Mesenchymal stem cell (in vitro differentiated cells and primary cell): ENCODE measurements at regions not wholly inside any gene's neighbourhood (a gene's known extent, or its start where the extent isn't known, plus 50 kb on each side); places are given as distances from the start of the nearest gene placed in this dataset.

ENCODE experiments used
- DNase-seq: peaks from one replicate; pipeline ENCODE4 v3.0.0-alpha.2; 2013
- H2AFZ ChIP-seq: one replicate; pipeline ENCODE4 v1.6.1; 2013; ENCODE audit warnings: low read depth, mild to moderate bottlenecking, control low read depth, inconsistent platforms, low read length, moderate library complexity
- H2AK5ac ChIP-seq: 2 replicates; pipeline ENCODE4 v1.6.1; 2013; ENCODE audit warnings: low read length, moderate library complexity, mild to moderate bottlenecking, inconsistent platforms; ENCODE audit not compliant: severe bottlenecking
- H2BK120ac ChIP-seq: one replicate; pipeline ENCODE4 v1.6.1; 2013; ENCODE audit warnings: low read depth, mild to moderate bottlenecking, inconsistent platforms, low read length, moderate library complexity
- H2BK12ac ChIP-seq, 2 experiments: one replicate each; pipeline ENCODE4 v1.6.1; 2013; ENCODE audit warnings: inconsistent platforms in 2 of 2, low read length in 2 of 2, mild to moderate bottlenecking in 2 of 2, moderate library complexity in 2 of 2, control low read depth in 1 of 2
- H2BK15ac ChIP-seq: one replicate; pipeline ENCODE4 v1.6.1; 2013; ENCODE audit warnings: mild to moderate bottlenecking, low read depth, inconsistent platforms; ENCODE audit not compliant: poor library complexity, severe bottlenecking
- H2BK5ac ChIP-seq: 2 replicates; pipeline ENCODE4 v1.6.1; 2013; ENCODE audit warnings: low read depth, mild to moderate bottlenecking, low read length, control low read depth, inconsistent platforms; ENCODE audit not compliant: poor library complexity, severe bottlenecking
- H3K14ac ChIP-seq, 2 experiments: one replicate each; pipeline ENCODE4 v1.6.1; 2013; ENCODE audit warnings: inconsistent platforms in 2 of 2, low read length in 2 of 2, control low read depth in 1 of 2, mild to moderate bottlenecking in 1 of 2, moderate library complexity in 1 of 2
- H3K18ac ChIP-seq, 2 experiments: one replicate each; pipeline ENCODE4 v1.6.1; 2013; ENCODE audit warnings: inconsistent platforms in 2 of 2, low read length in 2 of 2, control low read depth in 1 of 2, low read depth in 1 of 2, mild to moderate bottlenecking in 1 of 2
- H3K23ac ChIP-seq, 2 experiments: one replicate each; pipeline ENCODE4 v1.6.1; 2013; ENCODE audit warnings: inconsistent platforms in 2 of 2, low read length in 2 of 2, mild to moderate bottlenecking in 2 of 2, moderate library complexity in 2 of 2, control low read depth in 1 of 2
- H3K27ac ChIP-seq: 2 replicates; pipeline ENCODE4 v1.5.1; 2013; ENCODE audit warnings: mild to moderate bottlenecking, moderate library complexity, low read length, control low read depth, inconsistent platforms; ENCODE audit not compliant: poor library complexity, severe bottlenecking
- H3K27me3 ChIP-seq, 2 experiments: 2 replicates each; pipeline versions ENCODE4 v1.6.1 to v1.7.0; 2013; ENCODE audit warnings: low read length in 2 of 2, mild to moderate bottlenecking in 2 of 2, moderate library complexity in 2 of 2, control low read depth in 1 of 2, inconsistent platforms in 1 of 2; ENCODE audit not compliant: control insufficient read depth in 1 of 2, insufficient read depth in 1 of 2
- H3K36me3 ChIP-seq, 2 experiments: 2 replicates each; pipeline versions ENCODE4 v1.6.1 to v1.7.0; 2013; ENCODE audit warnings: low read length in 2 of 2, control low read depth in 1 of 2, inconsistent platforms in 1 of 2, low read depth in 1 of 2, mild to moderate bottlenecking in 1 of 2; ENCODE audit not compliant: insufficient read depth in 2 of 2, control insufficient read depth in 1 of 2
- H3K4ac ChIP-seq, 2 experiments: one replicate each; pipeline ENCODE4 v1.6.1; 2013; ENCODE audit warnings: inconsistent platforms in 2 of 2, low read length in 2 of 2, mild to moderate bottlenecking in 2 of 2, moderate library complexity in 2 of 2, control low read depth in 1 of 2, low read depth in 1 of 2
- H3K4me1 ChIP-seq: 2 replicates; pipeline ENCODE4 v1.6.1; 2013; ENCODE audit warnings: low read depth, low read length, control low read depth; ENCODE audit not compliant: control insufficient read depth, insufficient read depth
- H3K4me2 ChIP-seq: 2 replicates; pipeline ENCODE4 v1.6.1; 2013; ENCODE audit warnings: low read length, mild to moderate bottlenecking, inconsistent platforms; ENCODE audit not compliant: poor library complexity, severe bottlenecking
- H3K4me3 ChIP-seq, 2 experiments: 2 replicates each; pipeline versions ENCODE4 v1.5.1 to v1.7.0; 2013; ENCODE audit warnings: low read length in 2 of 2, mild to moderate bottlenecking in 2 of 2, control low read depth in 1 of 2, low read depth in 1 of 2; ENCODE audit not compliant: insufficient read depth in 1 of 2
- H3K79me1 ChIP-seq: replicated peaks from 2 replicates; pipeline ENCODE4 v1.6.1; 2013; ENCODE audit warnings: mild to moderate bottlenecking, control low read depth, low read length, inconsistent platforms; ENCODE audit not compliant: poor library complexity, severe bottlenecking
- H3K9ac ChIP-seq: 2 replicates; pipeline ENCODE4 v1.7.0; 2013; ENCODE audit warnings: mild to moderate bottlenecking, low read length, moderate library complexity
- H3K9me3 ChIP-seq: 2 replicates; pipeline ENCODE4 v1.7.0; 2013; ENCODE audit warnings: mild to moderate bottlenecking, low read length; ENCODE audit not compliant: control insufficient read depth
- H4K8ac ChIP-seq: one replicate; pipeline ENCODE4 v1.6.1; 2013; ENCODE audit warnings: inconsistent platforms, mild to moderate bottlenecking, low read length, moderate library complexity
- H4K91ac ChIP-seq: one replicate; pipeline ENCODE4 v1.6.1; 2013; ENCODE audit warnings: mild to moderate bottlenecking, low read length, inconsistent platforms
- WGBS: methylation state at CpG from one replicate; pipeline ENCODE4 v1.1.7; 2013; ENCODE audit warnings: mixed read lengths; 5-methylcytosine and 5-hydroxymethylcytosine counted together

- Histone ChIP-seq H2BK15ac (no peak overlapping the region), H3K23ac (no peak overlapping the region), H2BK12ac (no peak overlapping the region), H3K4ac (no peak overlapping the region), H3K4me2 (no peak overlapping the region), H4K8ac (no peak overlapping the region), H2AFZ (no peak overlapping the region), H3K79me1 (no peaks in the 10 kb centered on the region), H2BK5ac (no peak overlapping the region), H2BK120ac (no peak overlapping the region), H3K18ac (no peak overlapping the region), H3K4me1 (no peaks in the 10 kb centered on the region), H3K36me3 (no peaks in the 10 kb centered on the region), H2AK5ac (no peak overlapping the region), H4K91ac (no peak overlapping the region), H3K14ac (no peak overlapping the region), H3K27ac (no peak overlapping the region), H3K27me3 (peaks cover 7 to 50% of the 10 kb centered on the region in 2 experiments), H3K9ac (no peak overlapping the region), H3K4me3 (no peak overlapping the region), H3K9me3 (peaks cover 8% of the 10 kb centered on the region)
- DNase-seq = no peak
- 81% methylated on average over 2 of the region's 2 CpGs for WGBS
Observed at GRCh38 chr6:44528716-44529115, 141.2 kb downstream of the CDC5L start.

- Histone ChIP-seq H3K79me1 (no peaks in the 10 kb centered on the region), H4K91ac (no peak overlapping the region), H2BK15ac (no peak overlapping the region), H2AFZ (no peak overlapping the region), H3K27ac (no peak overlapping the region), H3K4me1 (peaks cover 1% of the 10 kb centered on the region), H3K18ac (no peak overlapping the region), H3K4ac (no peak overlapping the region), H3K9ac (no peak overlapping the region), H3K23ac (no peak overlapping the region), H3K36me3 (no peaks in the 10 kb centered on the region), H2BK5ac (no peak overlapping the region), H3K4me2 (no peak overlapping the region), H4K8ac (no peak overlapping the region), H3K9me3 (peaks cover 4% of the 10 kb centered on the region), H3K27me3 (peaks cover 7 to 54% of the 10 kb centered on the region in 2 experiments), H2AK5ac (no peak overlapping the region), H2BK120ac (no peak overlapping the region), H3K14ac (no peak overlapping the region), H2BK12ac (no peak overlapping the region), H3K4me3 (no peak overlapping the region)
- no peak for DNase-seq
- 76% methylated on average over 7 of the region's 11 CpGs for WGBS
Observed at GRCh38 chr6:44529146-44529905, 141.8 kb downstream of the CDC5L start.

GRCh38 chr6:44530209-44530909 lies 142.9 kb downstream of the CDC5L start:
- no peaks in the 10 kb centered on the region for H3K9me3 ChIP-seq
- no peak overlapping the region for H2BK12ac ChIP-seq
- no peak overlapping the region for H3K23ac ChIP-seq
- DNase-seq = no peak
- H2BK15ac ChIP-seq = no peak overlapping the region
- no peaks in the 10 kb centered on the region for H3K36me3 ChIP-seq
- no peaks in the 10 kb centered on the region for H3K79me1 ChIP-seq
- H3K14ac ChIP-seq = no peak overlapping the region
- no peak overlapping the region for H4K8ac ChIP-seq
- H2BK5ac ChIP-seq = no peak overlapping the region
- H3K4me3 ChIP-seq = no peak overlapping the region
- peaks cover 3% of the 10 kb centered on the region for H3K4me1 ChIP-seq
- H4K91ac ChIP-seq = no peak overlapping the region
- no peak overlapping the region for H3K18ac ChIP-seq
- peaks cover 7 to 54% of the 10 kb centered on the region in 2 experiments for H3K27me3 ChIP-seq
- WGBS = 81% methylated on average over 8 of the region's 8 CpGs
- no peak overlapping the region for H2BK120ac ChIP-seq
- H3K4ac ChIP-seq = no peak overlapping the region
- H3K27ac ChIP-seq = no peak overlapping the region
- no peak overlapping the region for H2AK5ac ChIP-seq
- H3K9ac ChIP-seq = no peak overlapping the region
- no peak overlapping the region for H3K4me2 ChIP-seq
- H2AFZ ChIP-seq = no peak overlapping the region

GRCh38 chr6:44530910-44531234 lies 143.4 kb downstream of the CDC5L start:
- H3K14ac ChIP-seq = no peak overlapping the region
- H3K9ac ChIP-seq = no peak overlapping the region
- H3K4ac ChIP-seq = no peak overlapping the region
- no peak overlapping the region for H3K18ac ChIP-seq
- no peak overlapping the region for H2BK15ac ChIP-seq
- H2BK5ac ChIP-seq = no peak overlapping the region
- no peak overlapping the region for H3K27ac ChIP-seq
- no peak overlapping the region for H3K4me2 ChIP-seq
- H2AFZ ChIP-seq = no peak overlapping the region
- H3K4me3 ChIP-seq = no peak overlapping the region
- no peak overlapping the region for H4K8ac ChIP-seq
- H2AK5ac ChIP-seq = no peak overlapping the region
- no peaks in the 10 kb centered on the region for H3K79me1 ChIP-seq
- DNase-seq = no peak
- H3K27me3 ChIP-seq = peaks cover 7 to 54% of the 10 kb centered on the region in 2 experiments
- H3K23ac ChIP-seq = no peak overlapping the region
- no peaks in the 10 kb centered on the region for H3K36me3 ChIP-seq
- no peak overlapping the region for H4K91ac ChIP-seq
- WGBS = 88% methylated on average over 3 of the region's 3 CpGs
- H2BK120ac ChIP-seq = no peak overlapping the region
- peaks cover 3% of the 10 kb centered on the region for H3K4me1 ChIP-seq
- H2BK12ac ChIP-seq = no peak overlapping the region
- no peaks in the 10 kb centered on the region for H3K9me3 ChIP-seq
